ENCODE measurements at regions not wholly inside any gene's neighbourhood (a gene's known extent, or its start where the extent isn't known, plus 50 kb on each side); places are given as distances from the start of the nearest gene placed in this dataset.

DNA sequence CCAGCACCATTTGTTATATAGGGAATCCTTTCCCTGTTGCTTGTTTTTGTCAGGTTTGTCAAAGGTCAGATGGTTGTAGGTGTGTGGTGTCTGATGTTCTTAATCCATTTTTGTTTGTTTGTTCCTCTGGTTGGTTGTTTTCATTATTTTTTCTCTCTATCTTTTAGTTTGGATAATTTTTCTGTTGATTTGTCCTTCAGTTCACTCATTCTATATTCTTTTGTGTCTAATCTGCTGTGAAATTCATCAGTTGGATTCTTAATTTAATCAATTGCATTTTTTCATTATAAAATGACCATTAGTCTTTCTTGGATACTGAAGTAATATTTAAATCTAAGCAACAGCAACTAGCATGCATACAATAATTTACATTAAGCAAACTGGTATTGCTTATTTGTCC is 206.7 kb upstream of the TRIB2 start:
- no peak for TF ChIP-seq POLR2AphosphoS5 (IDR thresholded peaks at IDR 0.05; ENCODE audit: insufficient read depth in 1 of 2, low read depth in 1 of 2)
- TF ChIP-seq CTCF (IDR thresholded peaks at IDR 0.05): no peak
- TF ChIP-seq POLR2A (IDR thresholded peaks at IDR 0.05): no peak
